Ascending aorta (tissue), 2 donors: ENCODE measurements at regions not wholly inside any gene's neighbourhood (a gene's known extent, or its start where the extent isn't known, plus 50 kb on each side); places are given as distances from the start of the nearest gene placed in this dataset.

ENCODE experiments used
- DNase-seq, 2 donors: peaks; one replicate each; pipeline ENCODE4 v3.0.0-alpha.2; 2019; ENCODE audit warnings: low spot score in 2 of 2
- H3K27ac ChIP-seq, 2 donors: fragments of 200-600 bp; sonication (generic); one replicate each; pipeline ENCODE4 v1.5.1; 2016 to 2017; ENCODE audit warnings: mild to moderate bottlenecking in 1 of 2
- H3K27me3 ChIP-seq: fragments of 200-600 bp; sonication (generic); one replicate; pipeline ENCODE4 v1.5.1; 2017
- H3K36me3 ChIP-seq, 2 donors: fragments of 200-600 bp; sonication (generic); one replicate each; pipeline ENCODE4 v1.5.1; 2016
- H3K4me1 ChIP-seq, 2 donors: fragments of 200-600 bp; sonication (generic); one replicate each; pipeline ENCODE4 v1.5.1; 2016 to 2017; ENCODE audit warnings: mild to moderate bottlenecking in 1 of 2
- H3K4me3 ChIP-seq, 2 donors: fragments of 200-600 bp; sonication (generic); one replicate each; pipeline ENCODE4 v1.5.1; 2016 to 2017; ENCODE audit warnings: mild to moderate bottlenecking in 1 of 2
- H3K9me3 ChIP-seq, 2 donors: fragments of 200-600 bp; sonication (generic); one replicate each; pipeline ENCODE4 v1.5.1; 2016
- intact Hi-C: fragments of 100-400 bp; cut with DNase I; formaldehyde crosslinking; loops from one replicate; pipeline ENCODE4 v1.15.1; 2023
- TF ChIP-seq, protein P1 (sequence below), 3 experiments: fragments of 200-600 bp in 2 of 3; fragments of 450-650 bp in 1 of 3; sonication (generic) in 2 of 3; IDR thresholded peaks; one replicate each; pipeline ENCODE4 v1.5.1; 2016 to 2019; ENCODE audit warnings: antibody characterized with exemption in 3 of 3, mild to moderate bottlenecking in 1 of 3, moderate library complexity in 1 of 3

DNA sequence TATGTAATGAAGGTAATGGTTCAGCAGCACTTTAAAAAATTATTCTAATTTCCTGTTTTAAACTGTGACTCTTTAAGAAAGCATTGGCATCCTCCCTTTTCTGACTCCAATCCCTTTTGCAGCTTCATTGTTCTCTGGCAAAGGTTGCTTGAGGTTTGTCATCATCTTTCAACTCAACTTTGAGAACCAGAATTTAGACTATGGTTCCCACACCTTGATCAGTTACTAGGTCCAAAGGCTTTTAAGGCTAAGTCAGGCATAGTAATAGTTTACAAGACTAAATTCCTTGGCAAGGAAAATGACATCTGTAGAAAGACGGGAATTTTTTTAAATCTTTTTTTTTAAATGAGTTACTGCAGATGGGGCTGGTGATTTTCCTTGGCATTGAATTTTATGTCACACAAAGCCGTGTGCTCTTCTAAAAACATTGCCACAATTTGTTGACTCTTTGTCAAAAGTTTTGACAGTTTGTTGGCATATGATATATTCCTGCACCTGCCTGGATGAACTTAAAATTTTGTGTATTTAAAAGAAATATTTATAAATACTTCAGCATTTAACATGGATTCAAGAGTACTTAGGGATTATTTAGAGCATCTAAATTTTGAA is 451.0 kb downstream of the MEIS1 start:
- no peak for DNase-seq
- Histone ChIP-seq H3K4me3 (no peak overlapping the region), H3K27me3 (no peaks in the 10 kb centered on the region), H3K4me1 (no peaks in the 10 kb centered on the region), H3K36me3 (no peaks in the 10 kb centered on the region), H3K27ac (no peak overlapping the region), H3K9me3 (peaks cover 0 to 4% of the 10 kb centered on the region in 2 donors)
- intact Hi-C loops: no loop called here
- TF ChIP-seq, protein P1, sequence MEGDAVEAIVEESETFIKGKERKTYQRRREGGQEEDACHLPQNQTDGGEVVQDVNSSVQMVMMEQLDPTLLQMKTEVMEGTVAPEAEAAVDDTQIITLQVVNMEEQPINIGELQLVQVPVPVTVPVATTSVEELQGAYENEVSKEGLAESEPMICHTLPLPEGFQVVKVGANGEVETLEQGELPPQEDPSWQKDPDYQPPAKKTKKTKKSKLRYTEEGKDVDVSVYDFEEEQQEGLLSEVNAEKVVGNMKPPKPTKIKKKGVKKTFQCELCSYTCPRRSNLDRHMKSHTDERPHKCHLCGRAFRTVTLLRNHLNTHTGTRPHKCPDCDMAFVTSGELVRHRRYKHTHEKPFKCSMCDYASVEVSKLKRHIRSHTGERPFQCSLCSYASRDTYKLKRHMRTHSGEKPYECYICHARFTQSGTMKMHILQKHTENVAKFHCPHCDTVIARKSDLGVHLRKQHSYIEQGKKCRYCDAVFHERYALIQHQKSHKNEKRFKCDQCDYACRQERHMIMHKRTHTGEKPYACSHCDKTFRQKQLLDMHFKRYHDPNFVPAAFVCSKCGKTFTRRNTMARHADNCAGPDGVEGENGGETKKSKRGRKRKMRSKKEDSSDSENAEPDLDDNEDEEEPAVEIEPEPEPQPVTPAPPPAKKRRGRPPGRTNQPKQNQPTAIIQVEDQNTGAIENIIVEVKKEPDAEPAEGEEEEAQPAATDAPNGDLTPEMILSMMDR (IDR thresholded peaks at IDR 0.05): no peak

DNA sequence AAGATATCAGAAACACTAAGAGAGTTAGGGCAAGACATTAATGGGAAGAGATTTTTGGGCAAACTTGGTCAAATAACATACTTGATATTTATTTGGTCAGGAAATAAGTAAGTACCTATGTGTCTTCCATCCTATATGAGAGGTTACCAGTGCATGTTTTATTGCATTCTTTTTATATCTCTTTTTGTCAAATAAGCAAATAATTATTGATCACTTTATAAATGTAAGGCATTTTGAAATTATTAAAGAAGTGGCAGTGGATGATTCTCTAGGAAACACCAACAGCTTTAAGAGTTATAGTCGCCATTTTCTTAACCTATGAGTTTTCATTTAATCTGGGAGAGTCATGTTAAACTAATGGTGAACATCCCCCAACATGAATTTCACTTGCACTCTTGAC is 453.3 kb downstream of the MEIS1 start:
- Histone ChIP-seq H3K4me1 (no peaks in the 10 kb centered on the region), H3K36me3 (no peaks in the 10 kb centered on the region), H3K27ac (no peak overlapping the region), H3K4me3 (no peak overlapping the region), H3K9me3 (peaks cover 0 to 4% of the 10 kb centered on the region in 2 donors), H3K27me3 (no peaks in the 10 kb centered on the region)
- TF ChIP-seq, protein P1 (IDR thresholded peaks at IDR 0.05): no peak
- intact Hi-C loops: no loop called here
- DNase-seq: no peak

DNA sequence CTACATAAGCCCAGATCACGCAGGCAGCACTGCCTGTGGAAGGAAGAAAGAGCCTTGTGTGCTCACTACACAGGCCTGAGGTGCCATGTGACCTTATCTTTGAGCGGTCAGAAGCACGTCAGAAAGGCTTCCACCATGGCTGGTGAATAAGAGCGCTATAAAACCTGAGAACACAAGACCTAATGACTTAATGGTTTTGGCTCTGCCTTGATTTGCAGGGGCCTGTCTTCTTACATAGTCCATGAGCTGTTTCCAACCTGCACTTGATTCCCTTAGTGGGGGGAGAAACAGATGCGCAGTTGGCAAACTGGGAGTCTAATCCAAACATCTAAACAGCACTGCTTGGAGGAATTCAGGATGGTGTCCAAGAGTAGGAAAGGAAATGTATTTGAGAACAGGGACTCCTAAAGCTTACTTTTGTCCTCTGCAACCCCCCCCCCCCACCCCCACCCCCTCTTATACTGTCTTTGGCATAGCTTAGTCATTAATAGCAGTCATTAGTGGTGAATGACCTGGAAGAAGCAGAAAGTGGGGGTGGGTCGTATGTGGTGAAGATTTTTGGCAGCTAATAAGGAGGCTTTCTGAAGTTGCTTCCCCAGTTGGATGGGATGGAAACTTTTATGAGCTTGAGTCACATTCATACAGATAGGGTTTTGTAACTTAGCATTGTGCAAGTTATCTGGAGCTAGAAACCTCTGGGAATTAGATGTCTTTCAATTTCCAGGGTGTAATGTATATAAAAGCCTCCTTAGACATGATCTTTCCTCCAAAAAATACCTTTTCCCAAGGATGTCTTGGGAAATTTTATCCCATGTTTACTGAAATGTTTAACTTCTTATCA is 454.1 kb downstream of the MEIS1 start:
- no peaks in the 10 kb centered on the region for H3K27me3 ChIP-seq
- H3K36me3 ChIP-seq: no peaks in the 10 kb centered on the region
- H3K4me1 ChIP-seq: no peaks in the 10 kb centered on the region
- intact Hi-C loops: no loop called here
- TF ChIP-seq, protein P1 (IDR thresholded peaks at IDR 0.05): no peak
- no peak overlapping the region for H3K27ac ChIP-seq
- H3K9me3 ChIP-seq: peaks cover 0 to 4% of the 10 kb centered on the region in 2 donors
- no peak overlapping the region for H3K4me3 ChIP-seq
- DNase-seq: no peak

DNA sequence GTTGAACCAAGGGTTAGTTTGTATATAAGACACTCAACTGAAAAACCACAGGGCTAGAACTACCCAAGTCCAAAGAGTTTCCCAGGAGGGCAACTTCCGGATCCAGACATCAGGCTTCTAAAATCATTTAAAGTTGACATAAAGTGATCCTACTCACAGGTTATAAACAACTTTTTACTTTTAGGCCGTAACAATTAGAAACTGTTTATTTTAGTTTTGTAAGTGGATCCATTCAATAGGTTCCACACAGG is 454.6 kb downstream of the MEIS1 start:
- no peaks in the 10 kb centered on the region for H3K27me3 ChIP-seq
- intact Hi-C loops: no loop called here

DNA sequence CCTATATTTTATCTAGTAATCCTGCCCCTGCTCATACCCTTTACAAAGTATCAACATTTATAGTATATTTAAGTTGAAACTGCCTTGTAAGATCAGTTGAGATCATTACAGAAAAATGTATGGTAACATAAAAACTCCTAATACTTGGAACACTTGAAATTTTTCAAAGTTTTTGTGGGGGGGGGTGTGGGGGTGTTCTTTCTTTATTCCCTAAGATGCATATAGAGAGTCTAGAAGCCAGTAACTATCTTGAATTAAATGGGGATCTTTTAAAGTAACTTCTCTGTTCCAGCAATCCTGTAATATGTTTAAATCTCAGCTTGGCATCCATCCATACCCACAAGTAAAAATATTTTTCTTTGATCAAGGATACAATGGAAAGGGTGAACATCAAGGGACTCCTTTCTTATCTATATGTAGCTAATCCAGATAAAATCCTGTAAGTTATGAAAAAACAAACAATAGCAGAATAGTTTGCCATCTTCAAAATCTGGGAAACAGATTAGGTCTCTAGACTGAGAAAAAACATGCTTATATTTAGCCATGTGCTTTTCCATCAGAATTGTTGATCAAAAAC is 455.3 kb downstream of the MEIS1 start:
- no peaks in the 10 kb centered on the region for H3K9me3 ChIP-seq
- H3K27me3 ChIP-seq: no peaks in the 10 kb centered on the region
- intact Hi-C loops: no loop called here
- DNase-seq: no peak
- H3K4me3 ChIP-seq: no peak overlapping the region
- H3K27ac ChIP-seq: no peak overlapping the region
- no peaks in the 10 kb centered on the region for H3K4me1 ChIP-seq
- TF ChIP-seq, protein P1 (IDR thresholded peaks at IDR 0.05): no peak
- H3K36me3 ChIP-seq: no peaks in the 10 kb centered on the region

More for the DNA sequence above, 454.6 kb downstream of the MEIS1 start:
- DNase-seq: no peak
- no peaks in the 10 kb centered on the region for H3K9me3 ChIP-seq
- TF ChIP-seq, protein P1 (IDR thresholded peaks at IDR 0.05): no peak
- no peaks in the 10 kb centered on the region for H3K4me1 ChIP-seq
- no peak overlapping the region for H3K27ac ChIP-seq
- no peak overlapping the region for H3K4me3 ChIP-seq
- H3K36me3 ChIP-seq: no peaks in the 10 kb centered on the region
